Activated CD4-positive, alpha-beta T cell treated with anti-CD3 and anti-CD28 coated beads for 36 hours (primary cell): ENCODE measurements at regions not wholly inside any gene's neighbourhood (a gene's known extent, or its start where the extent isn't known, plus 50 kb on each side); places are given as distances from the start of the nearest gene placed in this dataset.
"Not testable (repeated sequence)": the region's sequence is repeated elsewhere in the genome, so short reads cannot be mapped to it uniquely, and the experiment has no call there.

ENCODE experiments used
- ATAC-seq: fragments of 200-7000 bp; cut with Tn5 transposase; one replicate; pipeline ENCODE4 v1.10.0; 2021; ENCODE audit warnings: mild to moderate bottlenecking, moderate library complexity
- CTCF ChIA-PET: fragments of 350-600 bp; sonication (Branson Sonifier 250); formaldehyde crosslinking; loops from one replicate; lab custom pipeline; 2021; ENCODE audit warnings: antibody characterized with exemption; lab: Charles Lee
- POLR2A ChIA-PET: fragments of 350-600 bp; sonication (Branson Sonifier 250); formaldehyde crosslinking; loops from one replicate; lab custom pipeline; 2021; ENCODE audit warnings: antibody characterized with exemption, inconsistent platforms; lab: Charles Lee
- DNase-seq: peaks from one replicate; pipeline ENCODE4 v3.0.0-alpha.2; 2020
- H3K27ac Mint-ChIP-seq: one replicate; pipeline ENCODE4 v1.8.0; 2021; ENCODE audit warnings: mixed read lengths
- H3K27me3 Mint-ChIP-seq: one replicate; pipeline ENCODE4 v1.8.0; 2021; ENCODE audit warnings: mixed read lengths
- H3K36me3 Mint-ChIP-seq: one replicate; pipeline ENCODE4 v1.8.0; 2021; ENCODE audit warnings: low read depth, mixed read lengths
- H3K4me1 Mint-ChIP-seq: one replicate; pipeline ENCODE4 v1.8.0; 2021; ENCODE audit warnings: mixed read lengths
- H3K4me3 Mint-ChIP-seq: one replicate; pipeline ENCODE4 v1.8.0; 2021; ENCODE audit warnings: mild to moderate bottlenecking, moderate library complexity, mixed read lengths
- H3K9me3 Mint-ChIP-seq: one replicate; pipeline ENCODE4 v1.8.0; 2021; ENCODE audit warnings: low read depth, mixed read lengths
- intact Hi-C, 2 experiments: fragments of 100-400 bp; cut with DNase I in 1 of 2; cut with micrococcal nuclease in 1 of 2; formaldehyde crosslinking; loops; one replicate each; pipeline versions ENCODE4 v1.14.2 to v1.15.1; 2022 to 2024; cut with DNase I, micrococcal nuclease

GRCh38 chr18:71249791-71250190 lies 960.9 kb downstream of the SOCS6 start:
- Mint-ChIP-seq H3K27me3 (no peaks in the 10 kb centered on the region), H3K4me3 (no peak overlapping the region), H3K9me3 (no peaks in the 10 kb centered on the region), H3K27ac (no peak overlapping the region), H3K36me3 (no peaks in the 10 kb centered on the region), H3K4me1 (no peaks in the 10 kb centered on the region)
- DNase-seq: no peak
- ChIA-PET CTCF (interaction anchor here (0.6 kb wide), 1 partner anchor 277 kb away, joined by 3 read pairs; no protein-coding TSS in a partner anchor), POLR2A (no interaction called here)
- intact Hi-C loops: no loop called here
- no peak for ATAC-seq

- Mint-ChIP-seq H3K27ac (no peak overlapping the region), H3K4me3 (no peak overlapping the region), H3K36me3 (no peaks in the 10 kb centered on the region), H3K27me3 (no peaks in the 10 kb centered on the region), H3K9me3 (no peaks in the 10 kb centered on the region), H3K4me1 (no peaks in the 10 kb centered on the region)
- ATAC-seq (no peak), DNase-seq (no peak)
- CTCF ChIA-PET: no interaction called here
- POLR2A ChIA-PET: no interaction called here
- intact Hi-C loops: no loop called here
Measured at GRCh38 chr18:71242981-71243380, 954.1 kb downstream of the SOCS6 start.

- no peak for ATAC-seq
- Mint-ChIP-seq H3K36me3 (no peaks in the 10 kb centered on the region), H3K4me1 (no peaks in the 10 kb centered on the region), H3K9me3 (no peaks in the 10 kb centered on the region), H3K27me3 (no peaks in the 10 kb centered on the region), H3K27ac (no peak overlapping the region), H3K4me3 (no peak overlapping the region)
- POLR2A ChIA-PET: no interaction called here
- intact Hi-C loops: no loop called here
- no peak for DNase-seq
- CTCF ChIA-PET: interaction anchor here (0.5 kb wide), 1 partner anchor 784 kb away, joined by 3 read pairs; no protein-coding TSS in a partner anchor
Measured at GRCh38 chr18:71238974-71239624, 950.3 kb downstream of the SOCS6 start.

DNA sequence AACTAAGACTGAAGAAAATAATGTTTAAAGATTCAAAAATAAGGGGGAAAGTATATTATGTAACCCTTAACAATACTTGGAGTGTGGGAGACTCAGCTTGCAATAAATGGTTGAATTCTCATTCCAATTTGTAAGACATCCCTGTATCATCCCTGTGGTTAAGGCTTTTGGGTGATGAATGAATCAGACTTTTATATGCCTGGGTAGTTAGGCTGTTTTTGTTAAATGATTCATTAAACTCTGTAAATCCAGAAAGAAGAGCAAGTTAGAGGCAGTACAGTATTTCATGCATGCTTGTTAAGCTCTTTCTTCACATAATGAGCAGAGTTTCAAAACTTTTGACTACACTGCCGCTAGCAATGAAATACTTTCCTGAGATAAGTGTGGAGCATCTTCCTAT lies 948.8 kb downstream of the SOCS6 start:
- H3K27me3 Mint-ChIP-seq: no peaks in the 10 kb centered on the region
- H3K27ac Mint-ChIP-seq: no peak overlapping the region
- no peaks in the 10 kb centered on the region for H3K4me1 Mint-ChIP-seq
- no peaks in the 10 kb centered on the region for H3K9me3 Mint-ChIP-seq
- no peak overlapping the region for H3K4me3 Mint-ChIP-seq
- no peaks in the 10 kb centered on the region for H3K36me3 Mint-ChIP-seq
- intact Hi-C loops: no loop called here
- ATAC-seq: no peak
- POLR2A ChIA-PET: no interaction called here
- no peak for DNase-seq
- CTCF ChIA-PET: no interaction called here

DNA sequence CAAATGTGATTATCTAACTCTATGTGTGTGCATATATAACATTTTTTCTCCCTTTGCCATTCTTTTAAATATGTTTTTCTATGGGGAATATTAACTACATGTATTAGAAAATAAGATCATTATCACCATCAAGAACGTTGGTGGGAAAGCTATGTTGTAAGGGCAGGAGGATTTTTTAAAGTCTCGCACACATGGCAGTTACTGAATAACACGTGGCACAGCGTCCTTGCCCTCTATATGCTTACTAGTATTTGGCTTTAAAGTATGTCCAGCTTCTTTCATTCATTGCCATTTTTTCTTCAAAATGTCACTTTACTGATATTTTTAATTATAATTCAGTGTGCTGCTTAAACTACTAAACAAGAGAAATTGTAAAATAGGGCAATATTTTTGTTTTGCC lies 944.3 kb downstream of the SOCS6 start:
- H3K4me3 Mint-ChIP-seq: no peak overlapping the region
- H3K27me3 Mint-ChIP-seq: no peaks in the 10 kb centered on the region
- no peak overlapping the region for H3K27ac Mint-ChIP-seq
- intact Hi-C loops: no loop called here
- POLR2A ChIA-PET: no interaction called here
- H3K9me3 Mint-ChIP-seq: no peaks in the 10 kb centered on the region
- no peaks in the 10 kb centered on the region for H3K4me1 Mint-ChIP-seq
- no peaks in the 10 kb centered on the region for H3K36me3 Mint-ChIP-seq
- CTCF ChIA-PET: no interaction called here
- ATAC-seq (no peak), DNase-seq (no peak)

GRCh38 chr18:71223486-71223885 lies 934.6 kb downstream of the SOCS6 start:
- Mint-ChIP-seq H3K27ac (no peak overlapping the region), H3K4me3 (no peak overlapping the region), H3K36me3 (no peaks in the 10 kb centered on the region), H3K9me3 (no peaks in the 10 kb centered on the region), H3K4me1 (no peaks in the 10 kb centered on the region), H3K27me3 (no peaks in the 10 kb centered on the region)
- ChIA-PET POLR2A (no interaction called here), CTCF (no interaction called here)
- DNase-seq: no peak
- ATAC-seq: no peak
- intact Hi-C loops: no loop called here

DNA sequence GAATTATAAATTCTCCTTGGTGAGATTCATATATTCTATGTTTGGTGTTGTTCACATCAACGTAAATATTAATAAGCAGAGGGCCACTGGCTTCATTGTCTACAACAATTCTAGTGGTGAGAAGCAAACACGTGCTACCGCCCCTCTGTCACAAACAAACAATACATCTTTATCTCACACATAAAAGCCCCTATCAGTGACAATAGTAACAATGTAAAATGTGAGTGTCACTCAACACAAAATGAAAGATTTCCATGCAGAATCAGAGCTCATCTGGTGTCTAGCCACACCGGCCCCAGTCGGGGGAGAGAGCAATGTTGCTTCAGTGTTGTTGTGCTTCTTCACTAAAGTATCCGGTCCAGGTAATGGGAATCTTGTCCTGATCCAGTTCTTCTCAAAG lies 932.6 kb downstream of the SOCS6 start:
- POLR2A ChIA-PET: no interaction called here
- no peak for ATAC-seq
- H3K36me3 Mint-ChIP-seq: no peaks in the 10 kb centered on the region
- CTCF ChIA-PET: no interaction called here
- H3K27me3 Mint-ChIP-seq: no peaks in the 10 kb centered on the region
- no peaks in the 10 kb centered on the region for H3K4me1 Mint-ChIP-seq
- no peaks in the 10 kb centered on the region for H3K9me3 Mint-ChIP-seq
- no peak for DNase-seq
- H3K27ac Mint-ChIP-seq: no peak overlapping the region
- intact Hi-C loops: no loop called here
- no peak overlapping the region for H3K4me3 Mint-ChIP-seq

DNA sequence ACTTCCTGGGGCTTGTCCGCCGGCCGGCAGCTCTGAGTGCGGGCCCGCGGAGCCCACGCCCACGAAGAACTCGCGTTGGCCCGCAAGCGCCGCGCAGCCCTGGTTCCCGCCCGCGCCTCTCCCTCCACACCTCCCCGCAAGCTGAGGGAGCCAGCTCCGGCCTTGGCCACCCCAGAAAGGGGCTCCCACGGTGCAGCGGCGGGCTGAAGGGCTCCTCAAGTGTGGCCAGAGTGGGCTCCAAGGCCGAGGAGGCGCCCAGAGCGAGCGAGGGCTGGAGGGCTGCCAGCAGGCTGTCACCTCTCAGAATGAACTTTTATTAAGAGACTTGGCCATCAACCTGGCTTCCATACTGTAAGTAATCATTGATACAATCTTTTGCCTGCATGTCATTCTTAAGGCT lies 923.9 kb downstream of the SOCS6 start:
- ATAC-seq, intact Hi-C loops, H3K4me1 Mint-ChIP-seq, H3K9me3 Mint-ChIP-seq, H3K4me3 Mint-ChIP-seq, H3K36me3 Mint-ChIP-seq, CTCF ChIA-PET, H3K27me3 Mint-ChIP-seq, H3K27ac Mint-ChIP-seq, POLR2A ChIA-PET, DNase-seq: not testable (repeated sequence)

- H3K4me1 Mint-ChIP-seq: no peaks in the 10 kb centered on the region
- DNase-seq (no peak), ATAC-seq (no peak)
- POLR2A ChIA-PET: no interaction called here
- no peaks in the 10 kb centered on the region for H3K27me3 Mint-ChIP-seq
- no peaks in the 10 kb centered on the region for H3K36me3 Mint-ChIP-seq
- H3K27ac Mint-ChIP-seq: no peak overlapping the region
- H3K9me3 Mint-ChIP-seq: no peaks in the 10 kb centered on the region
- CTCF ChIA-PET: no interaction called here
- intact Hi-C loops: no loop called here
- H3K4me3 Mint-ChIP-seq: no peak overlapping the region
Measured at GRCh38 chr18:71212222-71212621, 923.4 kb downstream of the SOCS6 start.

GRCh38 chr18:71209944-71210343 lies 921.1 kb downstream of the SOCS6 start:
- CTCF ChIA-PET: no interaction called here
- ATAC-seq: no peak
- no peaks in the 10 kb centered on the region for H3K27me3 Mint-ChIP-seq
- no peaks in the 10 kb centered on the region for H3K36me3 Mint-ChIP-seq
- no peak overlapping the region for H3K27ac Mint-ChIP-seq
- no peaks in the 10 kb centered on the region for H3K4me1 Mint-ChIP-seq
- no peak overlapping the region for H3K4me3 Mint-ChIP-seq
- no peaks in the 10 kb centered on the region for H3K9me3 Mint-ChIP-seq
- DNase-seq: no peak
- intact Hi-C loops: no loop called here
- POLR2A ChIA-PET: no interaction called here

- DNase-seq (no peak), ATAC-seq (no peak)
- Mint-ChIP-seq H3K27me3 (no peaks in the 10 kb centered on the region), H3K27ac (no peak overlapping the region), H3K4me3 (no peak overlapping the region), H3K36me3 (no peaks in the 10 kb centered on the region), H3K9me3 (no peaks in the 10 kb centered on the region), H3K4me1 (no peaks in the 10 kb centered on the region)
- CTCF ChIA-PET: interaction anchor here (1.2 kb wide), 1 partner anchor 8 kb away, joined by 5 read pairs; no protein-coding TSS in a partner anchor
- intact Hi-C loops: no loop called here
- POLR2A ChIA-PET: no interaction called here
Measured at GRCh38 chr18:71194438-71194837, 905.6 kb downstream of the SOCS6 start.

- H3K27me3 Mint-ChIP-seq: no peaks in the 10 kb centered on the region
- no peak overlapping the region for H3K4me3 Mint-ChIP-seq
- H3K4me1 Mint-ChIP-seq: no peaks in the 10 kb centered on the region
- ATAC-seq (no peak), DNase-seq (no peak)
- intact Hi-C loops: no loop called here
- no peaks in the 10 kb centered on the region for H3K9me3 Mint-ChIP-seq
- ChIA-PET CTCF (no interaction called here), POLR2A (no interaction called here)
- no peak overlapping the region for H3K27ac Mint-ChIP-seq
- no peaks in the 10 kb centered on the region for H3K36me3 Mint-ChIP-seq
Measured at GRCh38 chr18:71189581-71189980, 900.7 kb downstream of the SOCS6 start.
